ENCODE measurements at regions not wholly inside any gene's neighbourhood (a gene's known extent, or its start where the extent isn't known, plus 50 kb on each side); places are given as distances from the start of the nearest gene placed in this dataset.

DNA sequence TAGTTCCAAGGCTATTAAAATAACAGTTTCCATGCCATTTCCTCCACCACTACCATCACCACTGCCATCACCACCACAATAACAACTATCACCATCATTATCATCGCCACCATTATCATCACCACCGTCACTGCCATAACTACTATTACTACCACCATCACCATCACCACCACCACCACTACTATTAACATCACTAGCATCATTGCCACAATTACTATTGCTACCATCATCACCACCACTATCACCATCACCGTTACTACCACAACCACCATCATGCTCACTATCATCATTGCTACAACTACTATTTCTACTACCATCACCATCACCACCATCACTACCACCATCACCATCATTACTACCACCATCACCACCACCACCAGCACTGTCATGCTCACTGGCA, 185.9 kb upstream of the MAF start:
- no peak for DNase-seq
- intact Hi-C loops (cut with DNase I): no loop called here
- no peak for ATAC-seq

DNA sequence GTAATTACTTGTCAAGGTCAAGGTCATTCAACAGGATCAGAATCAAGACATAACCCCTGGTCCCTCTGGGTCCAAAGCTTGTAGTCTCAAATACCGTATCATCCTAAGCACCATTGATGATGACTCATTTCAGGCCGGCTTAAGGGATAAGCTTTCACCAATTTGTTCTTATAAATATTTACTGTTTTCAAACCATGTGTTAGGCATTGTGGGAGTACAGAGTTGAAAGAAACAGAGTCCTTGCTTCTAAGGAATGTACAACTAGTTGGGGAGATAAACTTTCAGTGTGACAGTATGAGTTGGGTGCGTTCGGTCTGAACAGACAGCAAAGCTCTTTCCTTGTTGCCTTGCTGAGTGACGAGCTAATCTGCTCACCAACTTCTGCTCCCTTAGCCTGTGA, 183.5 kb upstream of the MAF start:
- intact Hi-C loops (cut with DNase I): no loop called here
- ATAC-seq (no peak), DNase-seq (no peak)

DNA sequence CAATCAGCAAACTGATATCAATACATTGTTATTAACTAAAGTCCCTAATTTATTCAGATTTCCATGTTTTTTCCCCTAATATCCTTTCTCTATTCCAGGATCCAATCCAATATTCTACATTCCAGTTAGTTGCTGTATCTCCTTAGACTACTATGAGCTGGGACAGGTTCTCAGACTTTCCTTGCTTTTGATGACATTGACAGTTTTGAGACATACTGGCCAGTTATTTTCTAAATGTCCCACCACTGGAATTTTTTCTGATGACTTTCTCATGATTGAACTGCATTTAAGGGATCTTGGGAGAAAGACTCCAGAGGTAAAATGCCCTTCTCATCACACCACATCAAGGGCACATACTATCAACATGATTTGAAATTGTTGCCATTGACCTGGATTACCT, 177.1 kb upstream of the MAF start:
- ATAC-seq (no peak), DNase-seq (no peak)
- intact Hi-C loops (cut with DNase I): no loop called here

DNA sequence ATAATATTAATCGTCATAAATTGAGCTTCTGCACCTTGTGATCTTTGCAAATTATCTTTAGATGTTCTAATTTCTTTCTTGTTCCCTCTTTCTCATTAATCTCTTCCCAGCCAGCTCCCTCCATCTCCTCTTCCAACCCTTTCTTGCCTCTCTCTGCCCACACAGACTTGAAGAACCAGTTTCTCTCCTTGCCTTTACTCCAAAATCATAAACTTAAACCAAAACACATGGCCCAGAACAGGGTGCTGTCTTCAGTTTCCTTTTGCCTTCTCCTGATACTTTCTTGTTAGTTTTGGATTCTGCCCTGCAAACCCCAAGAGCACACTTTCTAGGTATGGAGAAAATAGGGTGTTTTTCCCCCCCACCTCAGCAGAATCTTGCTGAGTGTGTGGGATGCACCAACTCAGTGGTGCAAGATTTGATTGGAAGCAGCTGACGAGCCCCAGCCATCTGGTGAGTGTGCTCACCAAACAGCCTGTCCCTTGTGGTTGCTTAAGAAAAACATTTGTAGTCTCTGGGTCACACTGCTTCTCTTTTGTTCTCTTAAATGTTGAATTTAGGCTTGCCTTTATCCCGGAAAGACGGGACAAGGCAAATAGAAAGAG, 175.8 kb upstream of the MAF start:
- ATAC-seq (peak; percentile 78 to 89), DNase-seq (peak; percentile 38)
- intact Hi-C loops (cut with DNase I): no loop called here

DNA sequence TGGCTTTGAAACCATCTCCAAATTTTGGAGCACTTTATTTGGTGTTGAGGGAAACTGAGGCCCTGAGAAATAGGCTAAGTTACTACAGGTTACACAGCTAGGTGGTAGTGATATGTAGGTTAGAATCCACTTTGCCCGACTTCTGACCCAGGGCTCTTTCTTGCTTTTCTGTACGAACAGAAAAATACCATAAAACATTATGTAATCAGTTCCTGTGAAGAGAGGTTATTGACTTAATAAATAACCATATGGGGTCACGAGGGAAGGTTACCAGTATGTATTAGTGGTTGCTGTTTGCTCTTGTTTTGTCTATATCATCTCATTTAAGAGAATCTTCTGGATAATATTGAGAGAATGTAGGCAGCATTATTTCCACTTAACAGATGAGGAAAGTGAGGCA, 172.2 kb upstream of the MAF start:
- ATAC-seq: no peak
- intact Hi-C loops (cut with DNase I): no loop called here
- DNase-seq: no peak

DNA sequence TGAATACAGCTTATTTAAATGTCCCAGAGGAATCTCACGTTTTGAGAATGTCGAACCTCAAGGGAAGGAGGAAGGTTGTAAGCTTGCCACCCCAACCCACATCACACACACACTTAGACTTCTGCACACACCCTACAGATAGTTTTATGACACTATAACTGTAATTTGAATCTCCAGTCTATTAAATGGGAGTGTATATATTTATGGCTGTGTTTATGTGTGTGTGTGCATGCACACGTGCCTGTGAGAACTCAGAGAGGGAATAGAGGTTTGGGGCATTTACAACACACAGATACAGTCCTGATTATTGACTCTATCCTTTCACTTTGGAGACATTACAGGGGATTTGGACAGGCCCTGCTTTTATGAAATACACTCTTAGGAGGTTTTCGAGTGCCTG, 171.5 kb upstream of the MAF start:
- intact Hi-C loops (cut with DNase I): no loop called here
- no peak for ATAC-seq
- DNase-seq: no peak

DNA sequence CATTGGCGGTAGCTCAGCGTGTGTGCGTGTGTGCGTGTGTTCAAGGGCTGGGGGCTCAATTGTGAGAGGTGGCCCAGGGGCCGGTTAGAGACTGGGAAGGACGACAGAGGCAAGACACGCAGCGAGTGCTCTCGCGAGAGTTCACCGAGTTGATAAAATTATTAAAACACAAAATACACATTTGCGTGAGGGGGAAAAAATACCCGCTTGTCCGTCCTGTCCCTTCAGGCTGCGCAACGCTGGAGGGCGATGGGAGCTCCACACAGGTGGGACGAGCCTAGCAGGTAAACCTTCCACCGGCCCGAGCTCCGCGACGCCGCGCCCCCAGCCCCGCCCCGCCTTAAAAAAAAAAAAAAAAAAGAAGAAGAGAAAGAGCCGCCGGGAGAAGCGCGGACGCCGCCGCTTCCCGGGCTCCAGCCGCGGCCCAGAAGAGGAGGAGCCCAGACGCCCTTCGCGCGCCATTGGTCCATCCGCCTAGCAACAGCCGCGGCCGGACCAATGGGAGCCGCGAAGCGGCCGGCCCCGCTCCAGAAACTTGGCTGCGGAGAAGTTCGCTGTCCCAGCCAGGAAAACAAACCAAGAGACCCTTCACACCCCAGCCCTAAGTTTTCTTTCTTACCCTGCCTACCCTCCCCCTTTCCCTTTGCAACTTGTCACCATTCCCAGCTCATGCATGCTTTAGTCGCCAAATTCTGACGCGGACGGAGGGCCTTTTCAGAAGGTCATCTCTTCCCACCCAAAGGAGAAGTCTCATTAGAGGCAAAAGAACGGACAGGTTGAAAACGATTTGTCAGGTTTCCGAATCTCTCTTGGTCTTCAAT, 169.9 kb upstream of the MAF start:
- DNase-seq (peak; percentile 93), ATAC-seq (peak; percentile 99)
- intact Hi-C loops (cut with DNase I): no loop called here

DNA sequence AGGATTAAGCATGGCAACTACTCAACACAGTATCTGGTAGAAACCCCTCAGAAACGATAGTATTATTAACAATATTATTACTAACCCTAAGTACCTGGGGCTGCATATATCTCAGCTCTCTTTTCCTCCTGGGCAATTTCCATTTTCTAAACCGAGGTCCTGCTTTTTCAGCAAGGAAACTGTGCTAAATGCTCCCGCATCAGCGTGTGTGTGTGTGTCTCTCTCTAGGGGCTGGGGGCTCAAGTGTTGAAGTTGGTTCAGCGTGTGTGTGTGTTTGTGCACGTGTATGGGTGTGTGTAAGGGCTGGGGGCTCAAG, 169.3 kb upstream of the MAF start:
- ATAC-seq (no peak), DNase-seq (no peak)
- intact Hi-C loops (cut with DNase I): no loop called here

DNA sequence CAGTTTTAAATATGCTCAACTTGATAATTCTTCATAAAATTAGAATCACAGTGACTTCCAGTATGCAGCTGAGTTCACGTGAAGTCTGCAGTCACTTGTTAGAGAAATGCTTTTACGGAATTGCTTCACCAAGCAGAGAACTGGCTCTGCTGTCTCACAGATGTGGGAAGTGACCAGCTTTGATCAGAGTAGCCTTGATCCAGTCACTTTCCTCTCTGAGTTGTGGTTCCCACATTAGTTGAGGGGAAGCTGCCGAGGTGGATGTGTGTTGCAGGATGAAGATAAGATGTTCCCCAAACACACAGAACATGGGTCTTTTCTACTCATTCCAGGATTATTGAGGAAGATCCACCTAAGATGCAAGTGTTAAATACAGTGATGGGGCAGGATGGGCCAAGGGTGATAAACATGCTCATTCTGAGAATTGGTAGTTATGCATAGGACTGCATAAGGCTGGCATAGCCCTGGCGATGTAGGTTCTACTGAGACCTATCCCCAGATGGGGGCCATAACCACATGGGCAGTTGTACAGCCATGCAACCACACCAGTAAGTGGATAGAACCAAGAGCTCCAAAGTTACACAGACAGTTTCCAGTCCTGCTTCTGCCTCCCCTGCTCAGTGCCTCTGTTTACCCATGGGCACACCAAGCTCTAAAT, 168.9 kb upstream of the MAF start:
- intact Hi-C loops (cut with DNase I): no loop called here
- no peak for ATAC-seq
- DNase-seq: no peak

DNA sequence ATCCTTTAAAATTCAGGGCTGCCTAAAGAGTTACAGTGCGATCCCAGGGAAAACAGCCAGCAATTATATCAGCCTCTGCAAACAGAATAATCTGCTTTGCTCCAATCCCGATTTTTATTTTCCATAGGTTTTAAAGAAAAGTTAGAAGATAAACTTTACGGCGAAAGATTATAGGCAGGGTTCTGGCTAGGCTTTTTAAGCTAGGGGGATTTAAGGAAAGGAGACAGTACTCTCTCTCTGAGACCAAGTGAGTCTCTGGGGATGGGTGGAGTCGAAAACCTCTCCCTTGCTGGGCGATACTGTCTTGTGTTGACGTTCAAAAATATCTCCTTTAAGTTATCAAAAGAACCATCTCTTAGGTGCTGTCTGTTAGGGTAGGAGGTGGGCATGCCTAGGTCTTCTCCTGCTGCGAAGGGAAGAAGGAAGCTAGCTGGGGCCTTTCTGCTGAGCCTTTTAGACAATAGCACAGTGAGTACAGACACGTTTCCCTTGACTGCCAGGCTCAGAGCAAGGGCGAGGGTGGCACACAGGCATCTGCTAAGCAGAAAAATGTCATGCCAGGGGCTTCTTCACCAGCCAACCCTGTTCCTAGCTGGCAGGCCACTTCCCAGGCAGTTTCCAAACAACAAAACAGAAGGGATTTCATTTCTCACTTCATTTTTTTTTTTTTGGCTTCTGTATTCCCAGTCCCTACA, 167.9 kb upstream of the MAF start:
- intact Hi-C loops (cut with DNase I): no loop called here
- DNase-seq: no peak
- peak in 1 of 2 donors; percentile 6 for ATAC-seq

DNA sequence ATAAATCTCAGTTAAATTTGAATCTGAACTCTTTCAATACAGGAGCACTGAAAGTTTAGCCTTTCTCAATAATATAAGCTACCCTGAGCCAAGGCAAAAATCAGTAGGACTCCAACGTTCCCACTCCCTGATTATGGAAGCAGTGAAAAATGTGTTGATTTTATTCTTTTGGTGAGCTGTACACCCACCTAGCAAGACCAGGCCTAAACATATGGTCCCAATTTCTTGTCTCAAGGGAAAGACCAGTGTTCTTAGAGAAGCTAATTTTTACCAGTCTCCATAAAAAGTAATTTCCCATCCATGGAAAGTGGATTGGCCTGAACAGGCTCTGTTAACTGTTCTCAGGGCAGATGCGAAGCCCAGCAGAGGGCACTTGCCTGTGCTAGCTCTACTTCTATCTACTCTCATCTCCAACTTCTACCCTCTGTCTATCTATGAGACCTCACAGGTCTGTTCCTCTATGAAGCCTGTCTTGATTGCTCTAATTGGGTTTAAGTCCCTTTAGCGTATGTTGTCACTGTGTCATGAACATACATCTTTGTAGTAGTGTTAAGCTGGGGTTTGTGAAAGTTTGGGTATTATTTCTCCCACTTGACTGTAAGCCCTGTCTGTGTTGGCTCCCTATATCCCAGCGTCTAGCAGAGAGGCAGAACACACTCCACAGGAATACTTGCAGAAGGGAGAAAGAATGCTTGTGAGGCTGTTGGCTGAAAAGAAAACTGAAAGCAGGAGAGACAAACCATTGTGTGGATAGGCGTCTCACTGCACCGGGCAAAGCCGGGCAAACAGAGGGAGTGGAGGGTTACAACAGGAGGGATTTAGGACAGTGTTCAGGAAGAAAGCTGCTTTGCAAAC, 167.1 kb upstream of the MAF start:
- DNase-seq: no peak
- intact Hi-C loops (cut with DNase I): no loop called here
- ATAC-seq: peak in 1 of 2 donors; percentile 40

DNA sequence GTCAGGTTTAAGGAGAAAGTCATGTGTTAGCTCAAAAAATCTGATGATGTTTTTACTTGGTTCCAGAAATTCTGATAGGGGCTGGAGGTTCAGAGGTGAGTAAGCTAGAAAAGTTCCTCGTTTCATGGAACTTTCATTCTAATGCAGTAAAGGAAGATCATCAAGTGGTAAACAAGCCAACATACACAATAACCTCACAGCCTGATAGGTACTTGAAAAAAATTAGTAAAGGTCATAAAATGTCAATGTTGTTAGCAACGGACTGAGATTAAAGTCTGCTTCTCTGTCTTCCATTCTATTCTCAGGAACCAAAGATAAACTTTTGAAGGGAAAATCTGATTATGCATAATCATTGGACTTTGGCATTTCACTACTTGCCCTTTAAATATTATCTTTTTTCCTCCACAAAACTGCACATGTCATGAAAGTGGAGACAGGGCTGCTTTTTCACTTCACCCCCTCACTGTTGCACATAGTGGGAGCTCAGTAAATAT, 165.4 kb upstream of the MAF start:
- DNase-seq (no peak), ATAC-seq (no peak)
- intact Hi-C loops (cut with DNase I): no loop called here

DNA sequence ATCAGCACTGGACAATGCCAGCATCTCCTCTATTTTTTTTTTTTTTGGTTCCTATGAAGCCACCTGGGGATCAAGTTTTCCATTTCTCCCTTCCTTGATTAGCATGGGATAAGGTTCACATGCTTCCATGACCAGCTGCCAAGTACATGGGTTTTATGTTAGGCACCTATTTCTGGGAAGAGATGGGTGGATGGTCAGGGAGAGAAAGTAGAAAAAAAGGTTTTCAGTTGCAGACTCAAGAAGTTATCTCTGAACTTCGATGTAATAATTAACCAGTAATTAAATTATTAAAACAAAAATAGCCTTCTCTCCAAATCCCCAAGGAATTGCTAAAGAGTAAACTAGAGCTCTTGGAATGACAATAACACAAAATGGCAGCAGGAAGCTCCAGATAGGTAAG, 164.9 kb upstream of the MAF start:
- DNase-seq: no peak
- no peak for ATAC-seq
- intact Hi-C loops (cut with DNase I): no loop called here

DNA sequence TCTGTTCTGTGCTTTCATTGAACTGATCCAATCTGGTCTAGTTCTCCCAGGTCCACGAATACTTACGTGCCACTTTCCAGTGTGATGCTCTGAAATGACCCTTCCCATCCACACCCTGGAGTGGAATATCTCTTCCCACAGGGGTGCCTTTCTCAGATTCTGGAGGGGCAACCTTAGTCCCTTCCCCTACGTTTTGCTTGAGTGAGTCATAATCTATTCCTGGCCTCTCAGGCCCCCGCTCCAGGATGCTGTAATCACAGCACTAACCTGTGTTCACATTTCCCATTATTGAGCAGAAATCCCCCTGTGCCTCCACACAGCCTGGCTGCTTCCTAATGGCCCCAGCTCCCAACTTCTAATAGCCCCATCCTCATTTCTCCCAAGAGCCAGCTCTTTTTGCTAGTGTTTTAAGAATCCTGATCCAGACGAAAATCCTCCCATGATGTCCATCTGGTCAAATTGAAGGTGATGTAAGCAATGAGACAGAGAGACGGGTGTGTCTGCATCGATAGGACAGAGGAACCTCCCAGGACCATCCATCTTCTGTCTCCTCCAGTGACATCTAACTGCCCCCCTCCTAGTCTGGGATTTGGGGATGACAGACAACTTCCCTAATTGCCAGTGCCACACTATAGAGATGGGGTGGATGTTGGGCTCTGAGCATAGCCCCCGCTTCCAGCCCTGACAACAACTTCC, 164.0 kb upstream of the MAF start:
- DNase-seq: no peak
- ATAC-seq: no peak
- intact Hi-C loops (cut with DNase I): no loop called here

DNA sequence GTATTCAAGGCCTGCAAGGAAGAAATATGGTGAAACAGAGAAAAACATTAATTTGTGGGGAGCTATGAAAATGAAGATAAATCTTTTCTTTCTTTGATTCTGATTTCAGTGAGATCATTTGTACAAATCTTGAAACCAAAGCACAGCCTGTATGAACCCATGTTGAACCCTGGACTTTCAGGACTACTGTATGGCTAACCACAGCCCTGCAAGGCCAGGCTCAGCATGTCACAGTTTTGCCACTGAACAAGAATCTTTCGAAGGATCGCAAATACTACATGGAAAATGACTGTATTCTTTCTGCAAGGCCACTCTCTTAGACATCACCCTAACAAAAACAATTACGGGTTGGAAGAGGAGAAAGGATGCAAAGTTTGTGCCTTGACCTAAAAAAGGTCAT, 161.7 kb upstream of the MAF start:
- DNase-seq (no peak), ATAC-seq (no peak)
- intact Hi-C loops (cut with DNase I): no loop called here

DNA sequence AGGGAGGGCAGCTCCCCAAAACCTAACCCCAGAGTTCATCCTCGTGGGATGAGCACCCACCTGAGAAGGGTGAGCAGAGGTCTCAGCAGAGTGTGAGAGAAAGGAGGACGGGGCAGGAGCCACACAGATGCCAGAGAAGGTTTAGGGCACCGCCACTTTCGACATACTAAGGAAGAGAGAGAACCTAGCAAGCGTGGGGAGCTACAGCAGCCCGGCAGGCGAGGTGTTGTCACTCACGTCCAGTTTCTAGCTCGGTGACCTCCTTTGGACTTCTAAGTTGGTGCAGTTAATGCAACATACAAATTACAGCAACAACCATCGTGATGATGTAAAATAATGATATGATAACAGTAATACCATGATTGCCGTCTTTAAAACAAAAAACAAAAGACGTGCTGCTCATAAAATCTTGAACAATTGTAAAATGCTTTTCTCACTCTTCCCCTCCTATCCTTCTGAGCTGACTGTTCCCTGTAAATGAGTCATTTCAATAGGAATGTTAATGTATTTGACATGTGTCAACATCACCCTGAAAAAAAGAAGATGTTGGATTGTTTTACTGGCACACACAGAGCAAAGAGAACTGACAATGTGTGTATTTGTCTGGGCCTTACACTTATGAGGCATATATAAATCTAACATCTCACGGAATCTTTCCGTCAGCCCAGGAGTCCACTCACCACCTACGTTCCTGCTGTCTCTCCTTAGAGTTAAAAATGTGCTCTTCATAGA, 158.2 kb upstream of the MAF start:
- intact Hi-C loops (cut with DNase I): no loop called here
- DNase-seq (no peak), ATAC-seq (no peak)

DNA sequence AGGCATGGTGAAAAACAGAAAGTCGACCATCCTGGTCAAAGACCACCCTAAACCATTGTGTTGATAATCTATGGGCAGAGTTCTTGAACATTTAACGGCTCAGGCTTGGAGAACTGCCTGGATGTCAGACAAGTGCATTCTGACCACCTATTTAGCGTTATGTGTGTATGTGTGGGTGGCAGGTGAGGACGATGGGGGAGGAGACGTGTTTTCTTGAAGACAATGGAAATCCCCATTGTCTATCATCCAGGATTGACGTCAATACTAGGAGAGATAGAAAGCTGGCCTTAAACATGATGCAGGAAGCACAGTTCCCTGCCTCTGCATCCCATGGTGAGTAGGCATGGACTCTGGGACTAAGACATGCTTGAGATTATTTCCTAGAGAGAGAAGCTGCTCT, 157.4 kb upstream of the MAF start:
- intact Hi-C loops (cut with DNase I): no loop called here
- ATAC-seq: no peak
- DNase-seq: no peak

DNA sequence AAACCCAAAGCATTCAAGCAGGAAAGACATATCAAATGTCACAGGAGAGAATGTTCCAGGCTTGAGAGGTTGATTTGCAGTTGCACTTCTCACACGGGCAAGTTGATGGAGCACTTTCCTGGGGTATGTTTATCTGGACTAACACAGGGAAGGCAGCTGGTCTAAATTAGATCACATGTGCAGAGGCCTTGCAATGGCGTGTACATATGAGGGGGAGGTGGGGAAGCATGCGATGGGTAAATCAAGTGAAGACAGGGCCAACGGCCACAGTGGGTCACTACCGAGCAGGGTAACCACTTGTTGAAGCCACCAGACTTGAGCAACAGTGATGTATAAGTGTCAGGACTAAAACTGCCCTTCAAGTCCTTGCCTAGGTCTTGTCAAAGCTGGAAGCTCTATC, 156.6 kb upstream of the MAF start:
- DNase-seq (no peak), ATAC-seq (no peak)
- intact Hi-C loops (cut with DNase I): no loop called here
